PC-3 (cell line): ENCODE measurements at regions not wholly inside any gene's neighbourhood (a gene's known extent, or its start where the extent isn't known, plus 50 kb on each side); places are given as distances from the start of the nearest gene placed in this dataset.

Source experiments
- CTCF ChIP-seq: fragments of 300-600 bp; sonication (generic); conservative IDR thresholded peaks from 2 replicates; pipeline ENCODE4 v1.5.1; 2017; ENCODE audit warnings: antibody characterized with exemption, low read depth, mild to moderate bottlenecking, low read length
- EZH2phosphoT487 ChIP-seq: fragments of 300-600 bp; sonication (generic); IDR thresholded peaks from 2 replicates; pipeline ENCODE4 v1.6.1; 2018; ENCODE audit warnings: mild to moderate bottlenecking, antibody characterized with exemption, low read length, borderline replicate concordance

DNA sequence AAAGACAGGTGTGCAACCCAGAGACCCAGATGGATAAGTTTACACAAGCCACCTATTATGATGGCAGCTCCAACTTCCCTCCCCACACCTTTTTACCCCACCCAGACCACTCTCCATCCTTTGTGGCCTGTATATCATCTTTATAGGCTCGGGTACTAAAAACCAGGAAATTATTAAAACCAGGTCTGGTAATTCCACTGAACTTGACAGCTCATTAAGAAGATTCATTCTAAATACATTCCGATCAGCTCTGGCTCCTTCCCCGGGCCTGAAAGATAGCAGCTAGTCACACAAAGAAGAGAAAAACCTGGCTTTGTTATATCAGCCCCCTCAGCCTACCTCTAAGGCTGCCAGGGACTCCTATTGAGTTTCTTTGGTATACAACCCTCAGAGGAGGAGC lies 67.9 kb upstream of the API5 start:
- TF ChIP-seq CTCF = no peak
- no peak for TF ChIP-seq EZH2phosphoT487
